ENCODE measurements at regions not wholly inside any gene's neighbourhood (a gene's known extent, or its start where the extent isn't known, plus 50 kb on each side); places are given as distances from the start of the nearest gene placed in this dataset.
A peak's percentile ranks its signal among the peaks of the same experiment; 100 is the strongest.
"Not testable (repeated sequence)": the region's sequence is repeated elsewhere in the genome, so short reads cannot be mapped to it uniquely, and the experiment has no call there.

GRCh38 chr3:10692039-10692622, 123.9 kb upstream of the SLC6A11 start:
- no peaks in the 10 kb centered on the region for H3K36me3 ChIP-seq (ENCODE audit: insufficient read depth, low read length)
- peaks cover 9 to 11% of the 10 kb centered on the region in 2 donors for H3K27me3 Mint-ChIP-seq
- H3K36me3 Mint-ChIP-seq: no peaks in the 10 kb centered on the region
- no peaks in the 10 kb centered on the region for H3K9me3 ChIP-seq (ENCODE audit: control insufficient read depth in 1 of 2, low read length in 2 of 2)
- H3K9me3 Mint-ChIP-seq: no peaks in the 10 kb centered on the region
- H3K4me3 Mint-ChIP-seq: no peak overlapping the region
- H3K27me3 ChIP-seq (ENCODE audit: insufficient read depth, low read length): no peaks in the 10 kb centered on the region
- no peak overlapping the region for H3K27ac ChIP-seq (ENCODE audit: low read depth, low read length)
- intact Hi-C loops (cut with micrococcal nuclease): no loop called here
- CTCF ChIA-PET (ENCODE audit: partially characterized antibody): no interaction called here
- H3K4me3 ChIP-seq (ENCODE audit: low read length in 2 of 2): no peak overlapping the region
- POLR2A ChIA-PET (ENCODE audit: partially characterized antibody): no interaction called here
- DNase-seq: no peak
- H3K4me1 Mint-ChIP-seq: no peaks in the 10 kb centered on the region
- no peaks in the 10 kb centered on the region for H3K4me1 ChIP-seq (ENCODE audit: insufficient read depth, low read length)
- no peak overlapping the region for H3K27ac Mint-ChIP-seq

DNA sequence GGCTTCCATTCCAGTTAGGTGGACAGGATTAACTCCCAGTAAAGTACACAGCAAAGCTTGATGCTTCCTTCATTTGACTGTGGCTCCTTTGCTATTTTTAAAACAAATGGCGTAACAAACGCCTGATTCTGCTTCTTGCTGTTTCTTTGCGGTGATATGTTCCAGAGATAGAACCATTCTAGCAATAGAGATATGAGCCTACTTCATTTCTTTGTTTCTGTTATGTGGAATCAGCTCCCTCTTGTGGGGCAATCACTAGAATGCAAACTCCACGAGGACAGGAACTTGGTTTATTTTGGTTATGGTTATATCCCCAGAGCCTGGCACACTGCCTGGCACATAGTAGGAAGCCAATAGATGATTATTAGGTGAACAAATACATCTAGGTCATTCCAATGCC, 122.6 kb upstream of the SLC6A11 start:
- Histone ChIP-seq H3K4me1 (ENCODE audit: insufficient read depth, low read length) (no peaks in the 10 kb centered on the region), H3K36me3 (ENCODE audit: insufficient read depth, low read length) (no peaks in the 10 kb centered on the region), H3K27ac (ENCODE audit: low read depth, low read length) (no peak overlapping the region), H3K27me3 (ENCODE audit: insufficient read depth, low read length) (no peaks in the 10 kb centered on the region), H3K9me3 (ENCODE audit: control insufficient read depth in 1 of 2, low read length in 2 of 2) (no peaks in the 10 kb centered on the region), H3K4me3 (ENCODE audit: low read length in 2 of 2) (no peak overlapping the region)
- H3K4me3 Mint-ChIP-seq: no peak overlapping the region
- DNase-seq: no peak
- H3K27me3 Mint-ChIP-seq: peaks cover 9 to 16% of the 10 kb centered on the region in 2 donors
- H3K27ac Mint-ChIP-seq: no peak overlapping the region
- intact Hi-C loops (cut with micrococcal nuclease): no loop called here
- H3K4me1 Mint-ChIP-seq: no peaks in the 10 kb centered on the region
- no peaks in the 10 kb centered on the region for H3K36me3 Mint-ChIP-seq
- H3K9me3 Mint-ChIP-seq: no peaks in the 10 kb centered on the region
- ChIA-PET CTCF (ENCODE audit: partially characterized antibody) (no interaction called here), POLR2A (ENCODE audit: partially characterized antibody) (no interaction called here)

DNA sequence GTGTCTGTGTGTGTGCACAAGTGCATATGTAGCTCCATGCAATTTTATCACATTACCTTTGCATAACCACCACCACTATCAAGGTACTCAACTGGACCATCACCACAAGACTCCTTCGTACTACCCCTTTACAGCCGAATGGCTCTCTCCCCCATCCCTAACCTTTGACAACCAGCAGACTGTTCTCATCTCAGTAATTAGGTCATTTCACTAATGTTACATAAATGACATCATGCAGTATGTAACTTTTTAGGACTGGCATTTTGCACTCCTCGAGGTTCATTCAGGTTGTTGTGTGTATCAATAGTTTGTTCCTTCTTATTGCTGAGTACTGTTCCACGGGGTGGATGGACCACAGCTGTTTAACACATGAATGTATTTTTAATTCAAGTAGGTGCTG, 121.8 kb upstream of the SLC6A11 start:
- no peaks in the 10 kb centered on the region for H3K36me3 Mint-ChIP-seq
- H3K9me3 ChIP-seq (ENCODE audit: control insufficient read depth in 1 of 2, low read length in 2 of 2): no peaks in the 10 kb centered on the region
- H3K4me1 Mint-ChIP-seq: no peaks in the 10 kb centered on the region
- ChIA-PET CTCF (ENCODE audit: partially characterized antibody) (no interaction called here), POLR2A (ENCODE audit: partially characterized antibody) (no interaction called here)
- no peak overlapping the region for H3K27ac Mint-ChIP-seq
- no peaks in the 10 kb centered on the region for H3K36me3 ChIP-seq (ENCODE audit: insufficient read depth, low read length)
- H3K4me3 ChIP-seq (ENCODE audit: low read length in 2 of 2): no peak overlapping the region
- H3K27me3 Mint-ChIP-seq: peaks cover 14 to 20% of the 10 kb centered on the region in 2 donors
- no peak overlapping the region for H3K27ac ChIP-seq (ENCODE audit: low read depth, low read length)
- no peaks in the 10 kb centered on the region for H3K9me3 Mint-ChIP-seq
- no peaks in the 10 kb centered on the region for H3K4me1 ChIP-seq (ENCODE audit: insufficient read depth, low read length)
- no peaks in the 10 kb centered on the region for H3K27me3 ChIP-seq (ENCODE audit: insufficient read depth, low read length)
- DNase-seq: no peak
- H3K4me3 Mint-ChIP-seq: no peak overlapping the region
- intact Hi-C loops (cut with micrococcal nuclease): no loop called here

DNA sequence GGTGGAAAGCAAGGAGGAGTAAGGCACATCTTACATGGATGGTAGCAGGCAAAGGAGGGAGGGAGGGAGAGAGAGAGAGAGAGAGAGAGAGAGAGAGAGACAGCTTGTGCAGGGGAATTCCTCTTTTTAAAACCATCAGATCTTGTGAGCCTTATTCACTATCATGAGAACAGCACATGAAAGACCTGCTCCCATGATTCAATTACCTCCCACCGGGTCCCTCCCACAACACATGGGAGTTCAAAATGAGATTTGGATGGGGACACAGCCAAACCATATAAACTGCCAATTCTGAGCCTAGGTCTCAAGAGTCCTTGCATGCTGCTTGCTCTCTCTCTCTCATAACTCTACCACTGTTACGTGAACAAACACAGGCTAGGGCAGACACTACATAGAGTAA, 120.8 kb upstream of the SLC6A11 start:
- H3K9me3 Mint-ChIP-seq; H3K27me3 ChIP-seq (ENCODE audit: insufficient read depth, low read length); CTCF ChIA-PET (ENCODE audit: partially characterized antibody); H3K9me3 ChIP-seq (ENCODE audit: control insufficient read depth in 1 of 2, low read length in 2 of 2); H3K36me3 Mint-ChIP-seq; DNase-seq; intact Hi-C loops (cut with micrococcal nuclease); H3K4me1 ChIP-seq (ENCODE audit: insufficient read depth, low read length); H3K27ac ChIP-seq (ENCODE audit: low read depth, low read length); H3K4me3 ChIP-seq (ENCODE audit: low read length in 2 of 2); POLR2A ChIA-PET (ENCODE audit: partially characterized antibody); H3K4me1 Mint-ChIP-seq; H3K36me3 ChIP-seq (ENCODE audit: insufficient read depth, low read length); H3K4me3 Mint-ChIP-seq: not testable (repeated sequence)
- Mint-ChIP-seq H3K27me3 (peaks cover 14 to 20% of the 10 kb centered on the region in 2 donors), H3K27ac (peak overlapping the region in 1 of 7 donors; percentile 32)

DNA sequence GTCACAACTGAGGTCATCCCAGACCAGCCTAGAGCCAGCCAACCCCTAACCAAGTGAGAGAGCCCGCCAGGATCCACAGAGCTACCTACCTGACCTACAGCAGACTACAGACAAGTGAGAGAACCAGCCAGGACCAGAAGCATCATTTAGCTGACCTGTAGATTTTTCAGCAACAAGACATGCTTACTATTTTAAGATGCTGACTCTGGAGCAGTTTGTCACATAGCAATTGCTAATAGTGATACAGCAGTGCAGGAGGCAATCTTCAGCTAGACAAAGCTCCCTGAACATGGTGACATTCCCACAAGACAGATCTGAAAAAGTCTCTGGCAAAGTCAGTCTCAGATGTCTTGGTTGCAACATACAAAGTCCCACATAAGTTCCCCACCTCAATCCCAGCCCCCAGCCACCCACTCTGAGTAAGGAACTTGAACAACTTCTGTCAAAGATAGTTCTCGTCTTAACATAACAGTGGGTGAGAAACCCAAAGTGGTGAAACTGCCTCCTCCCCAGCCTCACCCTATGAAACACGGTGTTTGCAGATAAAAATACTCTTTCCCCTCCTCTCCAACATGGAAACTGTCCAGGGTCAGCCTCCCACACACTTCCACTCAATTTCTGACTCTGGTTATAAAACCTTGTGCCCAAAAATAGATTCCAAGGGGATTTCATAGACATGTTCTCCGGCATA, 120.3 kb upstream of the SLC6A11 start:
- Histone ChIP-seq H3K9me3 (ENCODE audit: control insufficient read depth in 1 of 2, low read length in 2 of 2) (no peaks in the 10 kb centered on the region), H3K27ac (ENCODE audit: low read depth, low read length) (no peak overlapping the region), H3K36me3 (ENCODE audit: insufficient read depth, low read length) (no peaks in the 10 kb centered on the region), H3K4me3 (ENCODE audit: low read length in 2 of 2) (no peak overlapping the region), H3K4me1 (ENCODE audit: insufficient read depth, low read length) (no peaks in the 10 kb centered on the region), H3K27me3 (ENCODE audit: insufficient read depth, low read length) (no peaks in the 10 kb centered on the region)
- H3K27ac Mint-ChIP-seq: no peak overlapping the region
- no peaks in the 10 kb centered on the region for H3K36me3 Mint-ChIP-seq
- no peaks in the 10 kb centered on the region for H3K9me3 Mint-ChIP-seq
- no peak overlapping the region for H3K4me3 Mint-ChIP-seq
- peaks cover 14 to 20% of the 10 kb centered on the region in 2 donors for H3K27me3 Mint-ChIP-seq
- ChIA-PET POLR2A (ENCODE audit: partially characterized antibody) (no interaction called here), CTCF (ENCODE audit: partially characterized antibody) (no interaction called here)
- no peak for DNase-seq
- intact Hi-C loops (cut with micrococcal nuclease): no loop called here
- no peaks in the 10 kb centered on the region for H3K4me1 Mint-ChIP-seq

DNA sequence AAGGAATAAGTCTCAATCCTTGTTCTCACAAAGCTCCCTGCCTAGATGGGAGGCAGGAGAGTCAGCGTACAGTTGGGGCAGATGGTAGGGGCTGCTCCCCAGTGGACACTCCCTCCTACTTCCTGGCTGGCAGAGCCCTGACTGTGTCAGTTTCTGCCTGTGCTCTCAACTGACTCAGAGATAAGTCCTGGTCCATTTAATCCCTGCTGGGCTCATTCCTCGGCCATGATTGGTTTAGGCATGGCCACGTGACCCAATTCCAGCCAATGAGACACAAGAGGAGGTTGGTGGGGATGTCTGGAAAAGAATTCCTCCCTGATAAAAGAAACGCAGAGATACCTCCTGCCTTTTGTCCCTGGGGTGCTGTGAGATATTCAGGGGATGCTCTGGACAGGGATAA, 118.1 kb upstream of the SLC6A11 start:
- H3K9me3 ChIP-seq (ENCODE audit: control insufficient read depth in 1 of 2, low read length in 2 of 2): no peaks in the 10 kb centered on the region
- ChIA-PET CTCF (ENCODE audit: partially characterized antibody) (no interaction called here), POLR2A (ENCODE audit: partially characterized antibody) (no interaction called here)
- no peaks in the 10 kb centered on the region for H3K4me1 Mint-ChIP-seq
- no peak for DNase-seq
- no peak overlapping the region for H3K4me3 ChIP-seq (ENCODE audit: low read length in 2 of 2)
- H3K27ac Mint-ChIP-seq: no peak overlapping the region
- H3K27ac ChIP-seq (ENCODE audit: low read depth, low read length): no peak overlapping the region
- no peaks in the 10 kb centered on the region for H3K9me3 Mint-ChIP-seq
- no peak overlapping the region for H3K4me3 Mint-ChIP-seq
- H3K27me3 Mint-ChIP-seq: peaks cover 16 to 25% of the 10 kb centered on the region in 2 donors
- no peaks in the 10 kb centered on the region for H3K36me3 ChIP-seq (ENCODE audit: insufficient read depth, low read length)
- intact Hi-C loops (cut with micrococcal nuclease): no loop called here
- no peaks in the 10 kb centered on the region for H3K27me3 ChIP-seq (ENCODE audit: insufficient read depth, low read length)
- H3K36me3 Mint-ChIP-seq: no peaks in the 10 kb centered on the region
- no peaks in the 10 kb centered on the region for H3K4me1 ChIP-seq (ENCODE audit: insufficient read depth, low read length)

DNA sequence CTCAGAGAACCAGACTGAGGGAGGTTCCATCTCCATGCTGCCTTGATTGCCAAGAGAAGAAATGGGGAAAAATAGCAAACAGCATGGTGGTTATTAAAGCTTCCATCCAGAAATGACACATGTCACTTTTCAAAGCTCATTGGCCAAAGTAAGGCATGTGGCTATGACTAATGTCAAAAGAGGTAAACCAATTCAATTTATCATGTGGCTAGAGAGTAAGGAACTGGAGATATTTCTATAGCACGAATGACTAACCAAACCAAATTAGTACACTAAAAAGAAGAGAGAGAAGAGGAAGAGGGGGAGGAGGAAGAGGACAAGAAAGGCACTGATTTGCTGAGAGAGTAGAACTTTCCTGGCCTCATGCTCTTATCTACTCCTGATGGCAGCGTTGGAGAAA, 115.2 kb upstream of the SLC6A11 start:
- no peak overlapping the region for H3K4me3 ChIP-seq (ENCODE audit: low read length in 2 of 2)
- peaks cover 7% of the 10 kb centered on the region for H3K27me3 ChIP-seq (ENCODE audit: insufficient read depth, low read length)
- H3K4me1 ChIP-seq (ENCODE audit: insufficient read depth, low read length): no peaks in the 10 kb centered on the region
- intact Hi-C loops (cut with micrococcal nuclease): no loop called here
- peaks cover 31 to 48% of the 10 kb centered on the region in 2 donors for H3K27me3 Mint-ChIP-seq
- H3K36me3 Mint-ChIP-seq: no peaks in the 10 kb centered on the region
- DNase-seq: no peak
- H3K4me1 Mint-ChIP-seq: peaks cover 0 to 7% (median 0%) of the 10 kb centered on the region in 4 donors
- no peaks in the 10 kb centered on the region for H3K9me3 ChIP-seq (ENCODE audit: control insufficient read depth in 1 of 2, low read length in 2 of 2)
- H3K36me3 ChIP-seq (ENCODE audit: insufficient read depth, low read length): no peaks in the 10 kb centered on the region
- H3K27ac Mint-ChIP-seq: no peak overlapping the region
- no peaks in the 10 kb centered on the region for H3K9me3 Mint-ChIP-seq
- no peak overlapping the region for H3K4me3 Mint-ChIP-seq
- no peak overlapping the region for H3K27ac ChIP-seq (ENCODE audit: low read depth, low read length)
- ChIA-PET CTCF (ENCODE audit: partially characterized antibody) (interaction anchor here (1.2 kb wide), 1 partner anchor 356 kb away, joined by 3 read pairs; no protein-coding TSS in a partner anchor), POLR2A (ENCODE audit: partially characterized antibody) (no interaction called here)
